WTC11 (cell line): ENCODE measurements at regions not wholly inside any gene's neighbourhood (a gene's known extent, or its start where the extent isn't known, plus 50 kb on each side); places are given as distances from the start of the nearest gene placed in this dataset.

Experiments
- ATAC-seq: fragments of 200-7000 bp; cut with Tn5 transposase; 2 replicates; pipeline ENCODE4 v1.10.0; 2021; ENCODE audit warnings: mild to moderate bottlenecking, moderate library complexity
- CTCF ChIA-PET: fragments of 300-600 bp; sonication (Branson Sonifier 250); formaldehyde crosslinking; loops from one replicate; lab custom pipeline; 2021; ENCODE audit warnings: antibody characterized with exemption; lab: Charles Lee
- POLR2A ChIA-PET: fragments of 350-600 bp; sonication (Branson Sonifier 250); formaldehyde crosslinking; loops from one replicate; lab custom pipeline; 2021; ENCODE audit warnings: antibody characterized with exemption; lab: Charles Lee
- DNase-seq: peaks from one replicate; pipeline ENCODE4 v3.0.0; 2021; ENCODE audit warnings: low spot score
- H3K27ac Mint-ChIP-seq: 2 replicates; pipeline ENCODE4 v1.8.0; 2021; ENCODE audit warnings: mixed read lengths
- H3K27me3 Mint-ChIP-seq: 2 replicates; pipeline ENCODE4 v1.8.0; 2021; ENCODE audit warnings: low read depth, mild to moderate bottlenecking, moderate library complexity, mixed read lengths
- H3K36me3 Mint-ChIP-seq: 2 replicates; pipeline ENCODE4 v1.8.0; 2021; ENCODE audit warnings: mixed read lengths
- H3K4me1 Mint-ChIP-seq: 2 replicates; pipeline ENCODE4 v1.8.0; 2022; ENCODE audit warnings: mixed read lengths
- H3K4me3 Mint-ChIP-seq: 2 replicates; pipeline ENCODE4 v1.8.0; 2021; ENCODE audit warnings: mild to moderate bottlenecking, moderate library complexity, mixed read lengths
- H3K9me3 Mint-ChIP-seq: 2 replicates; pipeline ENCODE4 v1.8.0; 2021; ENCODE audit warnings: mixed read lengths
- ATF3 ChIP-seq: sonication (generic); formaldehyde crosslinking; conservative IDR thresholded peaks from 2 replicates; pipeline ENCODE4 v1.8.1; 2022; ENCODE audit warnings: mild to moderate bottlenecking, missing genetic modification reagents
- ATF6 ChIP-seq: sonication (generic); formaldehyde crosslinking; IDR thresholded peaks from 2 replicates; pipeline ENCODE4 v1.8.1; 2023; ENCODE audit warnings: mild to moderate bottlenecking, missing genetic modification reagents
- ELF4 ChIP-seq: sonication (generic); formaldehyde crosslinking; IDR thresholded peaks from 2 replicates; pipeline ENCODE4 v1.8.1; 2022; ENCODE audit warnings: low read depth, mild to moderate bottlenecking, moderate library complexity, missing genetic modification reagents
- EMX1 ChIP-seq: fragments of 250-450 bp; sonication (Bioruptor Pico); IDR thresholded peaks from 2 replicates; pipeline ENCODE4 v1.8.0; 2021; ENCODE audit warnings: mild to moderate bottlenecking
- FOXK1 ChIP-seq: sonication (generic); formaldehyde crosslinking; IDR thresholded peaks from 2 replicates; pipeline ENCODE4 v1.8.0; 2022; ENCODE audit warnings: mild to moderate bottlenecking, moderate library complexity, missing genetic modification reagents
- HMGA2 ChIP-seq: fragments of 250-450 bp; sonication (Bioruptor Pico); IDR thresholded peaks from 2 replicates; pipeline ENCODE4 v1.4.0; 2021; ENCODE audit warnings: mild to moderate bottlenecking, moderate library complexity
- JAZF1 ChIP-seq: fragments of 250-450 bp; sonication (Bioruptor Pico); IDR thresholded peaks from 2 replicates; pipeline ENCODE4 v1.9.0; 2021; ENCODE audit warnings: moderate library complexity, mild to moderate bottlenecking, inconsistent platforms
- MYBL2 ChIP-seq: sonication (generic); formaldehyde crosslinking; IDR thresholded peaks from 2 replicates; pipeline ENCODE4 v1.8.1; 2023; ENCODE audit warnings: mild to moderate bottlenecking, moderate library complexity, missing genetic modification reagents
- OVOL2 ChIP-seq: fragments of 250-450 bp; sonication (Bioruptor Pico); IDR thresholded peaks from 2 replicates; pipeline ENCODE4 v1.9.0; 2021; ENCODE audit warnings: mild to moderate bottlenecking, borderline replicate concordance
- PRRX2 ChIP-seq: fragments of 250-450 bp; sonication (Bioruptor Pico); IDR thresholded peaks from 2 replicates; pipeline ENCODE4 v1.8.0; 2021; ENCODE audit warnings: mild to moderate bottlenecking
- SP1 ChIP-seq: sonication (generic); formaldehyde crosslinking; conservative IDR thresholded peaks from 2 replicates; pipeline ENCODE4 v1.8.1; 2022; ENCODE audit warnings: missing genetic modification reagents
- TCF7 ChIP-seq: sonication (generic); formaldehyde crosslinking; IDR thresholded peaks from 2 replicates; pipeline ENCODE4 v1.8.0; 2022; ENCODE audit warnings: mild to moderate bottlenecking, low read depth, missing genetic modification reagents, moderate library complexity
- ZBTB21 ChIP-seq: sonication (generic); formaldehyde crosslinking; IDR thresholded peaks from 2 replicates; pipeline ENCODE4 v1.8.1; 2023; ENCODE audit warnings: mild to moderate bottlenecking, missing genetic modification reagents, borderline replicate concordance
- ZMAT4 ChIP-seq: fragments of 250-450 bp; sonication (Bioruptor Pico); IDR thresholded peaks from 2 replicates; pipeline ENCODE4 v1.9.0; 2021; ENCODE audit warnings: mild to moderate bottlenecking
- ZNF281 ChIP-seq: sonication (generic); formaldehyde crosslinking; IDR thresholded peaks from 2 replicates; pipeline ENCODE4 v1.8.0; 2023; ENCODE audit warnings: mild to moderate bottlenecking, missing genetic modification reagents
- ZNF423 ChIP-seq: fragments of 250-450 bp; sonication (Bioruptor Pico); IDR thresholded peaks from 2 replicates; pipeline ENCODE4 v2.1.2; 2022; ENCODE audit warnings: mild to moderate bottlenecking, moderate library complexity
- TF ChIP-seq, protein P1 (sequence below): sonication (generic); formaldehyde crosslinking; IDR thresholded peaks from 2 replicates; pipeline ENCODE4 v1.8.0; 2022; ENCODE audit warnings: mild to moderate bottlenecking, missing genetic modification reagents
- TF ChIP-seq, protein P2 (sequence below): fragments of 250-450 bp; sonication (Bioruptor Pico); IDR thresholded peaks from 2 replicates; pipeline ENCODE4 v1.8.0; 2021; ENCODE audit warnings: mild to moderate bottlenecking
- TF ChIP-seq, protein P3 (sequence below): fragments of 200-600 bp; IDR thresholded peaks from 2 replicates; pipeline ENCODE4 v1.8.0; 2022; ENCODE audit warnings: antibody characterized with exemption

DNA sequence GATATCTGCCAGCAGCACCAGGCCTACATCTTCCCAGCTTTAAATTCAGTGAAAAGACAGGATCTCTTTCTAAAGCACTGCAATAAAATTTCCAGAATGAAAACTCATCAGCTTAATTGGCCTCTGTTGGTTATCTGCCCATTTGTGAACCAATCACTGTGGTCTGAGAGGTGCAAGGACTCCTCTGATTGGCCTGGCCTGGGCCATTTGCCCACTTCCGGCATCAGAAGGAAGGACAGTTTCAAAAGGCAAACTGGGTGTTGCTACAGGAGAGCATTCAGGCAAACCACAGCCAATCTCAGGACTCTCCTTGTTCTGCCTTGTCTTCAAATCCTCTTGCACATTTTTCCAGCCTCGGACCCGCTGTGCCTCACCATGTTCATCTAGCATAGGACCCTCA is 163.9 kb upstream of the CCDC150 start (continued):
- TF ChIP-seq MYBL2 (CRISPR knock-in tag) (no peak), SP1 (CRISPR knock-in tag) (no peak), TCF7 (CRISPR knock-in tag) (no peak), OVOL2 (CRISPR knock-in tag) (no peak), ZNF281 (CRISPR knock-in tag) (no peak), ATF6 (CRISPR knock-in tag) (no peak), FOXK1 (no peak), ZNF423 (no peak), HMGA2 (no peak), ATF3 (CRISPR knock-in tag) (no peak)
- TF ChIP-seq, protein P1, sequence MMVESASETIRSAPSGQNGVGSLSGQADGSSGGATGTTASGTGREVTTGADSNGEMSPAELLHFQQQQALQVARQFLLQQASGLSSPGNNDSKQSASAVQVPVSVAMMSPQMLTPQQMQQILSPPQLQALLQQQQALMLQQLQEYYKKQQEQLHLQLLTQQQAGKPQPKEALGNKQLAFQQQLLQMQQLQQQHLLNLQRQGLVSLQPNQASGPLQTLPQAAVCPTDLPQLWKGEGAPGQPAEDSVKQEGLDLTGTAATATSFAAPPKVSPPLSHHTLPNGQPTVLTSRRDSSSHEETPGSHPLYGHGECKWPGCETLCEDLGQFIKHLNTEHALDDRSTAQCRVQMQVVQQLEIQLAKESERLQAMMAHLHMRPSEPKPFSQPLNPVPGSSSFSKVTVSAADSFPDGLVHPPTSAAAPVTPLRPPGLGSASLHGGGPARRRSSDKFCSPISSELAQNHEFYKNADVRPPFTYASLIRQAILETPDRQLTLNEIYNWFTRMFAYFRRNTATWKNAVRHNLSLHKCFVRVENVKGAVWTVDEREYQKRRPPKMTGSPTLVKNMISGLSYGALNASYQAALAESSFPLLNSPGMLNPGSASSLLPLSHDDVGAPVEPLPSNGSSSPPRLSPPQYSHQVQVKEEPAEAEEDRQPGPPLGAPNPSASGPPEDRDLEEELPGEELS (CRISPR knock-in tag) = no peak
- TF ChIP-seq, protein P2, sequence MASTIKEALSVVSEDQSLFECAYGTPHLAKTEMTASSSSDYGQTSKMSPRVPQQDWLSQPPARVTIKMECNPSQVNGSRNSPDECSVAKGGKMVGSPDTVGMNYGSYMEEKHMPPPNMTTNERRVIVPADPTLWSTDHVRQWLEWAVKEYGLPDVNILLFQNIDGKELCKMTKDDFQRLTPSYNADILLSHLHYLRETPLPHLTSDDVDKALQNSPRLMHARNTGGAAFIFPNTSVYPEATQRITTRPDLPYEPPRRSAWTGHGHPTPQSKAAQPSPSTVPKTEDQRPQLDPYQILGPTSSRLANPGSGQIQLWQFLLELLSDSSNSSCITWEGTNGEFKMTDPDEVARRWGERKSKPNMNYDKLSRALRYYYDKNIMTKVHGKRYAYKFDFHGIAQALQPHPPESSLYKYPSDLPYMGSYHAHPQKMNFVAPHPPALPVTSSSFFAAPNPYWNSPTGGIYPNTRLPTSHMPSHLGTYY (CRISPR knock-in tag) = no peak
- TF ChIP-seq, all 79 proteins: peak for 0

GRCh38 chr2:196478588-196478987 is 160.9 kb upstream of the CCDC150 start:
- Mint-ChIP-seq H3K36me3 (no peaks in the 10 kb centered on the region), H3K9me3 (no peaks in the 10 kb centered on the region), H3K4me3 (no peak overlapping the region), H3K27me3 (no peaks in the 10 kb centered on the region), H3K27ac (no peak overlapping the region), H3K4me1 (no peaks in the 10 kb centered on the region)
- DNase-seq = no peak
- TF ChIP-seq EMX1 (no peak), ZMAT4 (CRISPR knock-in tag) (no peak), JAZF1 (CRISPR knock-in tag) (no peak), ELF4 (CRISPR knock-in tag) (no peak), PRRX2 (CRISPR knock-in tag) (no peak), ZBTB21 (CRISPR knock-in tag) (no peak)
- TF ChIP-seq, protein P3, sequence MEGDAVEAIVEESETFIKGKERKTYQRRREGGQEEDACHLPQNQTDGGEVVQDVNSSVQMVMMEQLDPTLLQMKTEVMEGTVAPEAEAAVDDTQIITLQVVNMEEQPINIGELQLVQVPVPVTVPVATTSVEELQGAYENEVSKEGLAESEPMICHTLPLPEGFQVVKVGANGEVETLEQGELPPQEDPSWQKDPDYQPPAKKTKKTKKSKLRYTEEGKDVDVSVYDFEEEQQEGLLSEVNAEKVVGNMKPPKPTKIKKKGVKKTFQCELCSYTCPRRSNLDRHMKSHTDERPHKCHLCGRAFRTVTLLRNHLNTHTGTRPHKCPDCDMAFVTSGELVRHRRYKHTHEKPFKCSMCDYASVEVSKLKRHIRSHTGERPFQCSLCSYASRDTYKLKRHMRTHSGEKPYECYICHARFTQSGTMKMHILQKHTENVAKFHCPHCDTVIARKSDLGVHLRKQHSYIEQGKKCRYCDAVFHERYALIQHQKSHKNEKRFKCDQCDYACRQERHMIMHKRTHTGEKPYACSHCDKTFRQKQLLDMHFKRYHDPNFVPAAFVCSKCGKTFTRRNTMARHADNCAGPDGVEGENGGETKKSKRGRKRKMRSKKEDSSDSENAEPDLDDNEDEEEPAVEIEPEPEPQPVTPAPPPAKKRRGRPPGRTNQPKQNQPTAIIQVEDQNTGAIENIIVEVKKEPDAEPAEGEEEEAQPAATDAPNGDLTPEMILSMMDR = no peak
- ChIA-PET CTCF (no interaction called here), POLR2A (no interaction called here)
- no peak for ATAC-seq
